Nephron progenitor cell (in vitro differentiated cells): ENCODE measurements at regions not wholly inside any gene's neighbourhood (a gene's known extent, or its start where the extent isn't known, plus 50 kb on each side); places are given as distances from the start of the nearest gene placed in this dataset.

Experiments
- DNase-seq: peaks from one replicate; pipeline ENCODE4 v3.0.0; 2021
- H3K27ac Mint-ChIP-seq: 2 replicates; pipeline ENCODE4 v1.8.0; 2021; ENCODE audit warnings: mild to moderate bottlenecking, moderate library complexity, mixed read lengths
- H3K27me3 Mint-ChIP-seq: 2 replicates; pipeline ENCODE4 v1.8.0; 2021; ENCODE audit warnings: mild to moderate bottlenecking, low read depth, mixed read lengths; ENCODE audit not compliant: poor library complexity
- H3K36me3 Mint-ChIP-seq: 2 replicates; pipeline ENCODE4 v1.8.0; 2021; ENCODE audit warnings: low read depth, mixed read lengths
- H3K4me1 Mint-ChIP-seq: 2 replicates; pipeline ENCODE4 v1.8.0; 2021; ENCODE audit warnings: mixed read lengths
- H3K4me3 Mint-ChIP-seq: 2 replicates; pipeline ENCODE4 v1.8.0; 2021; ENCODE audit warnings: mild to moderate bottlenecking, moderate library complexity, mixed read lengths
- H3K9me3 Mint-ChIP-seq: 2 replicates; pipeline ENCODE4 v1.8.0; 2021; ENCODE audit warnings: mild to moderate bottlenecking, moderate library complexity, mixed read lengths
- CTCF ChIP-seq: fragments of 200-600 bp; sonication (generic); IDR thresholded peaks from 2 replicates; pipeline ENCODE4 v1.5.0; 2021; ENCODE audit warnings: antibody characterized with exemption

GRCh38 chr4:189513421-189513820 is 427.3 kb upstream of the FRG1 start:
- Mint-ChIP-seq H3K4me1 (no peaks in the 10 kb centered on the region), H3K27ac (no peak overlapping the region), H3K9me3 (peaks cover 90% of the 10 kb centered on the region), H3K27me3 (peaks cover 3% of the 10 kb centered on the region), H3K4me3 (no peak overlapping the region), H3K36me3 (no peaks in the 10 kb centered on the region)
- DNase-seq: no peak
- no peak for TF ChIP-seq CTCF

- no peak overlapping the region for H3K27ac Mint-ChIP-seq
- no peak overlapping the region for H3K4me3 Mint-ChIP-seq
- peaks cover 6% of the 10 kb centered on the region for H3K27me3 Mint-ChIP-seq
- peaks cover 90% of the 10 kb centered on the region for H3K9me3 Mint-ChIP-seq
- H3K36me3 Mint-ChIP-seq: no peaks in the 10 kb centered on the region
- H3K4me1 Mint-ChIP-seq: no peaks in the 10 kb centered on the region
- no peak for TF ChIP-seq CTCF
- DNase-seq: no peak
Observed at GRCh38 chr4:189514209-189514608, 426.5 kb upstream of the FRG1 start.

- H3K4me1 Mint-ChIP-seq: no peaks in the 10 kb centered on the region
- no peak for DNase-seq
- no peak for TF ChIP-seq CTCF
- H3K9me3 Mint-ChIP-seq: peaks cover 93% of the 10 kb centered on the region
- no peaks in the 10 kb centered on the region for H3K36me3 Mint-ChIP-seq
- no peak overlapping the region for H3K4me3 Mint-ChIP-seq
- H3K27ac Mint-ChIP-seq: no peak overlapping the region
- H3K27me3 Mint-ChIP-seq: peaks cover 6% of the 10 kb centered on the region
Observed at GRCh38 chr4:189516902-189517301, 423.8 kb upstream of the FRG1 start.

GRCh38 chr4:189519186-189519585 is 421.5 kb upstream of the FRG1 start:
- no peaks in the 10 kb centered on the region for H3K36me3 Mint-ChIP-seq
- DNase-seq: no peak
- peaks cover 2% of the 10 kb centered on the region for H3K27me3 Mint-ChIP-seq
- H3K9me3 Mint-ChIP-seq: peaks cover 96% of the 10 kb centered on the region
- H3K4me1 Mint-ChIP-seq: no peaks in the 10 kb centered on the region
- no peak for TF ChIP-seq CTCF
- no peak overlapping the region for H3K27ac Mint-ChIP-seq
- H3K4me3 Mint-ChIP-seq: no peak overlapping the region

- H3K36me3 Mint-ChIP-seq: no peaks in the 10 kb centered on the region
- H3K9me3 Mint-ChIP-seq: peaks cover 96% of the 10 kb centered on the region
- no peak for TF ChIP-seq CTCF
- no peak overlapping the region for H3K4me3 Mint-ChIP-seq
- DNase-seq: no peak
- no peak overlapping the region for H3K27ac Mint-ChIP-seq
- H3K4me1 Mint-ChIP-seq: no peaks in the 10 kb centered on the region
- H3K27me3 Mint-ChIP-seq: no peaks in the 10 kb centered on the region
Observed at GRCh38 chr4:189525304-189525703, 415.4 kb upstream of the FRG1 start.

GRCh38 chr4:189530848-189531247 is 409.8 kb upstream of the FRG1 start:
- no peak overlapping the region for H3K27ac Mint-ChIP-seq
- no peaks in the 10 kb centered on the region for H3K4me1 Mint-ChIP-seq
- peaks cover 5% of the 10 kb centered on the region for H3K27me3 Mint-ChIP-seq
- DNase-seq: no peak
- H3K9me3 Mint-ChIP-seq: peaks cover 80% of the 10 kb centered on the region
- no peaks in the 10 kb centered on the region for H3K36me3 Mint-ChIP-seq
- TF ChIP-seq CTCF: no peak
- no peak overlapping the region for H3K4me3 Mint-ChIP-seq
